SHP77 treated with DMSO at 0.1 percent for 48 hours (cell line): ENCODE measurements at regions not wholly inside any gene's neighbourhood (a gene's known extent, or its start where the extent isn't known, plus 50 kb on each side); places are given as distances from the start of the nearest gene placed in this dataset.

Experiments
- DNase-seq: peaks from one replicate; lab custom pipeline; 2025; lab: John Stamatoyannopoulos, UW

- no peak for DNase-seq
Observed at GRCh38 chr14:71711125-71711524, 221.1 kb upstream of the RGS6 start.

- no peak for DNase-seq
Observed at GRCh38 chr14:71711619-71712018, 220.6 kb upstream of the RGS6 start.

GRCh38 chr14:71712478-71712877 lies 219.8 kb upstream of the RGS6 start:
- no peak for DNase-seq

GRCh38 chr14:71713016-71713415 lies 219.2 kb upstream of the RGS6 start:
- DNase-seq: no peak

GRCh38 chr14:71713451-71713850 lies 218.8 kb upstream of the RGS6 start:
- DNase-seq: no peak

- no peak for DNase-seq
Observed at GRCh38 chr14:71714225-71714624, 218.0 kb upstream of the RGS6 start.

GRCh38 chr14:71716041-71716772 lies 216.0 kb upstream of the RGS6 start:
- no peak for DNase-seq

- DNase-seq: no peak
Observed at GRCh38 chr14:71720978-71721624, 211.1 kb upstream of the RGS6 start.

GRCh38 chr14:71721791-71722190 lies 210.4 kb upstream of the RGS6 start:
- no peak for DNase-seq

GRCh38 chr14:71722885-71723284 lies 209.3 kb upstream of the RGS6 start:
- DNase-seq: no peak

- DNase-seq: no peak
Observed at GRCh38 chr14:71725922-71726579, 206.2 kb upstream of the RGS6 start.

GRCh38 chr14:71726580-71727021 lies 205.6 kb upstream of the RGS6 start:
- DNase-seq: no peak

- DNase-seq: no peak
Observed at GRCh38 chr14:71728386-71728785, 203.8 kb upstream of the RGS6 start.

- no peak for DNase-seq
Observed at GRCh38 chr14:71729596-71729995, 202.6 kb upstream of the RGS6 start.

- no peak for DNase-seq
Observed at GRCh38 chr14:71730471-71730870, 201.8 kb upstream of the RGS6 start.

- DNase-seq: no peak
Observed at GRCh38 chr14:71731096-71731495, 201.1 kb upstream of the RGS6 start.

GRCh38 chr14:71733210-71733883 lies 198.9 kb upstream of the RGS6 start:
- DNase-seq: no peak

GRCh38 chr14:71734076-71734475 lies 198.2 kb upstream of the RGS6 start:
- DNase-seq: no peak

GRCh38 chr14:71734885-71735284 lies 197.3 kb upstream of the RGS6 start:
- no peak for DNase-seq

GRCh38 chr14:71737760-71738159 lies 194.5 kb upstream of the RGS6 start:
- no peak for DNase-seq

- DNase-seq: no peak
Observed at GRCh38 chr14:71739273-71739990, 192.8 kb upstream of the RGS6 start.

- DNase-seq: no peak
Observed at GRCh38 chr14:71741241-71741640, 191.0 kb upstream of the RGS6 start.
